ENCODE measurements at regions not wholly inside any gene's neighbourhood (a gene's known extent, or its start where the extent isn't known, plus 50 kb on each side); places are given as distances from the start of the nearest gene placed in this dataset.

- Histone ChIP-seq H3K9me3 (ENCODE audit: insufficient read depth, low read length) (no peaks in the 10 kb centered on the region), H3K9ac (ENCODE audit: insufficient read length, low read depth) (no peak overlapping the region), H3K4me1 (ENCODE audit: insufficient read depth, insufficient read length) (peaks cover 23% of the 10 kb centered on the region), H3K27me3 (ENCODE audit: insufficient read depth, insufficient read length) (no peaks in the 10 kb centered on the region), H3K4me3 (ENCODE audit: insufficient read length, low read depth) (no peak overlapping the region), H3K36me3 (ENCODE audit: insufficient read depth, insufficient read length, low read length) (no peaks in the 10 kb centered on the region)
- TF ChIP-seq YY1 (IDR thresholded peaks at IDR 0.05; ENCODE audit: insufficient read depth, insufficient read length) (no peak), ZNF274 (IDR thresholded peaks at IDR 0.05; ENCODE audit: low read depth, low read length) (no peak), SUZ12 (IDR thresholded peaks at IDR 0.05; ENCODE audit: extremely low read depth, insufficient read depth, insufficient read length) (no peak)
- no peak for DNase-seq (ENCODE audit: low read depth, low spot score)
Observed at GRCh38 chr17:77001487-77001886, 133.3 kb downstream of the MGAT5B start.

- H3K9me3 ChIP-seq (ENCODE audit: insufficient read depth, low read length), result no peaks in the 10 kb centered on the region
- no peaks in the 10 kb centered on the region for H3K27me3 ChIP-seq (ENCODE audit: insufficient read depth, insufficient read length)
- H3K36me3 ChIP-seq (ENCODE audit: insufficient read depth, insufficient read length, low read length), result no peaks in the 10 kb centered on the region
- peak overlapping the region; percentile 6 for H3K9ac ChIP-seq (ENCODE audit: insufficient read length, low read depth)
- no peak overlapping the region for H3K4me3 ChIP-seq (ENCODE audit: insufficient read length, low read depth)
- peaks cover 17% of the 10 kb centered on the region for H3K4me1 ChIP-seq (ENCODE audit: insufficient read depth, insufficient read length)
- DNase-seq (ENCODE audit: low read depth, low spot score), result peak; percentile 60
- TF ChIP-seq ZNF274 (IDR thresholded peaks at IDR 0.05; ENCODE audit: low read depth, low read length) (no peak), SUZ12 (IDR thresholded peaks at IDR 0.05; ENCODE audit: extremely low read depth, insufficient read depth, insufficient read length) (no peak), YY1 (IDR thresholded peaks at IDR 0.05; ENCODE audit: insufficient read depth, insufficient read length) (no peak)
Observed at GRCh38 chr17:77002103-77003045, 134.2 kb downstream of the MGAT5B start.

- TF ChIP-seq ZNF274 (IDR thresholded peaks at IDR 0.05; ENCODE audit: low read depth, low read length) (no peak), YY1 (IDR thresholded peaks at IDR 0.05; ENCODE audit: insufficient read depth, insufficient read length) (no peak), SUZ12 (IDR thresholded peaks at IDR 0.05; ENCODE audit: extremely low read depth, insufficient read depth, insufficient read length) (no peak)
- H3K27me3 ChIP-seq (ENCODE audit: insufficient read depth, insufficient read length), result no peaks in the 10 kb centered on the region
- H3K4me1 ChIP-seq (ENCODE audit: insufficient read depth, insufficient read length), result peaks cover 12% of the 10 kb centered on the region
- H3K9me3 ChIP-seq (ENCODE audit: insufficient read depth, low read length), result no peaks in the 10 kb centered on the region
- no peak for DNase-seq (ENCODE audit: low read depth, low spot score)
- H3K36me3 ChIP-seq (ENCODE audit: insufficient read depth, insufficient read length, low read length), result no peaks in the 10 kb centered on the region
- H3K4me3 ChIP-seq (ENCODE audit: insufficient read length, low read depth), result no peak overlapping the region
- no peak overlapping the region for H3K9ac ChIP-seq (ENCODE audit: insufficient read length, low read depth)
Observed at GRCh38 chr17:77003699-77004098, 135.5 kb downstream of the MGAT5B start.

GRCh38 chr17:77006971-77007649 lies 133.7 kb upstream of the SEC14L1 start:
- DNase-seq (ENCODE audit: low read depth, low spot score), result no peak
- peaks cover 6% of the 10 kb centered on the region for H3K4me1 ChIP-seq (ENCODE audit: insufficient read depth, insufficient read length)
- no peak overlapping the region for H3K4me3 ChIP-seq (ENCODE audit: insufficient read length, low read depth)

GRCh38 chr17:77009877-77010276 lies 130.9 kb upstream of the SEC14L1 start:
- Histone ChIP-seq H3K4me1 (ENCODE audit: insufficient read depth, insufficient read length) (no peaks in the 10 kb centered on the region), H3K36me3 (ENCODE audit: insufficient read depth, insufficient read length, low read length) (no peaks in the 10 kb centered on the region), H3K4me3 (ENCODE audit: insufficient read length, low read depth) (no peak overlapping the region), H3K27me3 (ENCODE audit: insufficient read depth, insufficient read length) (no peaks in the 10 kb centered on the region), H3K9me3 (ENCODE audit: insufficient read depth, low read length) (no peaks in the 10 kb centered on the region), H3K9ac (ENCODE audit: insufficient read length, low read depth) (no peak overlapping the region)
- TF ChIP-seq YY1 (IDR thresholded peaks at IDR 0.05; ENCODE audit: insufficient read depth, insufficient read length) (no peak), ZNF274 (IDR thresholded peaks at IDR 0.05; ENCODE audit: low read depth, low read length) (no peak), SUZ12 (IDR thresholded peaks at IDR 0.05; ENCODE audit: extremely low read depth, insufficient read depth, insufficient read length) (no peak)
- DNase-seq (ENCODE audit: low read depth, low spot score), result no peak

More at GRCh38 chr17:77006971-77007649, 133.7 kb upstream of the SEC14L1 start:
- H3K9ac ChIP-seq (ENCODE audit: insufficient read length, low read depth), result no peak overlapping the region
- H3K9me3 ChIP-seq (ENCODE audit: insufficient read depth, low read length), result no peaks in the 10 kb centered on the region
- H3K36me3 ChIP-seq (ENCODE audit: insufficient read depth, insufficient read length, low read length), result no peaks in the 10 kb centered on the region
- H3K27me3 ChIP-seq (ENCODE audit: insufficient read depth, insufficient read length), result no peaks in the 10 kb centered on the region
- TF ChIP-seq YY1 (IDR thresholded peaks at IDR 0.05; ENCODE audit: insufficient read depth, insufficient read length) (no peak), SUZ12 (IDR thresholded peaks at IDR 0.05; ENCODE audit: extremely low read depth, insufficient read depth, insufficient read length) (no peak), ZNF274 (IDR thresholded peaks at IDR 0.05; ENCODE audit: low read depth, low read length) (no peak)

GRCh38 chr17:77010667-77011066 lies 130.1 kb upstream of the SEC14L1 start:
- TF ChIP-seq YY1 (IDR thresholded peaks at IDR 0.05; ENCODE audit: insufficient read depth, insufficient read length), result no peak
- no peak for TF ChIP-seq ZNF274 (IDR thresholded peaks at IDR 0.05; ENCODE audit: low read depth, low read length)
- TF ChIP-seq SUZ12 (IDR thresholded peaks at IDR 0.05; ENCODE audit: extremely low read depth, insufficient read depth, insufficient read length), result no peak
- Histone ChIP-seq H3K9me3 (ENCODE audit: insufficient read depth, low read length) (no peaks in the 10 kb centered on the region), H3K4me3 (ENCODE audit: insufficient read length, low read depth) (no peak overlapping the region)

More at GRCh38 chr17:77010667-77011066, 130.1 kb upstream of the SEC14L1 start:
- Histone ChIP-seq H3K36me3 (ENCODE audit: insufficient read depth, insufficient read length, low read length) (no peaks in the 10 kb centered on the region), H3K9ac (ENCODE audit: insufficient read length, low read depth) (no peak overlapping the region), H3K27me3 (ENCODE audit: insufficient read depth, insufficient read length) (no peaks in the 10 kb centered on the region), H3K4me1 (ENCODE audit: insufficient read depth, insufficient read length) (no peaks in the 10 kb centered on the region)
- no peak for DNase-seq (ENCODE audit: low read depth, low spot score)
